Putamen (tissue), 1 donor: ENCODE measurements at regions not wholly inside any gene's neighbourhood (a gene's known extent, or its start where the extent isn't known, plus 50 kb on each side); places are given as distances from the start of the nearest gene placed in this dataset.
"Not testable (repeated sequence)": the region's sequence is repeated elsewhere in the genome, so short reads cannot be mapped to it uniquely, and the experiment has no call there.

Experiments
- DNase-seq: peaks from one replicate; pipeline ENCODE4 v3.0.0-alpha.2; 2016; ENCODE audit warnings: low spot score

GRCh38 chr10:105644978-105645377, 1003.9 kb downstream of the SORCS3 start:
- no peak for DNase-seq

DNA sequence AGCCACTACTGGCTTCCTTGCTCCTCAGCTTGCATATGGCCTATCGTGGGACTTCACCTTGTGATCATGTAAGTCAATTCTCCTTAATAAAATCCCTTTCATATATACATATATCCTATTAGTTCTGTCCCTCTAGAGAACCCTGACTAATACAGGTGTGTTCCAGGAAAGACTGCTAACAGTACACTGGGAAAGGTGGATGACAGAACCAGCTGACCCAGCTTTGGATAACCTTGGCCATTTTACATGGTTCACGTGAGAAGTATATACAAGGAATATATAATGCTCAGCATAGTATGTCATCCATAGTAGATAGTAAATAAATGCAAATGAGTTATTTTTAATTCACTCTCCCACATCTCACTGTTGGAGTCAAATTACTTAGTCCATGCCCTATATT, 1003.5 kb downstream of the SORCS3 start:
- no peak for DNase-seq

DNA sequence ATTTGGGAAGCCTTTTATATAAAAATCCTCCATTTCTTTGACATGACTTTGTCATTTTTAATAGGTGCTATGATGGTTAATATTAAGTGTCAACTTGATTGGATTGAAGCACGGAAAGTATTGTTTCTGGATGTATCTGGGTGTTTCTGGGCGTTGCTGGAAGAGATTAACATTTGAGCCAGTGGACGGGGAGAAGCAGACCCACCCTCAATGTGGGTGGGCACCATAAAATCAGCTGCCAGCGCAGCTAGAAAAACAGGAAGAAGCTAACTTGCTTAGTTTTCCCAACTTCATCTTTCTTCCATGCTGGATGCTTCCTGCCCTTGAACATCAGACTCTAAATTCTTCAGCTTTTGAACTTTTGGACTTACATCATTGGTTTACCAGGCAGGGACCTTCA, 1003.0 kb downstream of the SORCS3 start:
- DNase-seq, result no peak

DNA sequence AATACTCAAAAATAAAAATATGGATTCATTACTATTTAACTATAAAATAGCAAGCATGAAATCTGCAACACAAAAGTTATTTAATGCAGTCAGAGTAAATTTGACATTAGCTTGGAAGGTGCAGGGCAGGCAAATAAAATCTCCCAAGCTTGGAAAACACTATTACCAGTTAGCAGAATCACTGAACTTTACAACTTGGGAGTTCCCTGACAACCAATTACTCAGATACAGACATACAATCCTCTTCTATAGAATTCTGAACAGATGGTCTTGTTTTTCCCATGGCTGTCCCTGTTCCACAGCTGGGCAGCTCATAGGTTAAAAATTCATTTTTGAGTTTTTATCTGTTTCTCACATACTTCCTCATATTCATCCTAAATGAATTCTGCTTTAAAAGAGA, 1002.6 kb downstream of the SORCS3 start:
- DNase-seq, result no peak

DNA sequence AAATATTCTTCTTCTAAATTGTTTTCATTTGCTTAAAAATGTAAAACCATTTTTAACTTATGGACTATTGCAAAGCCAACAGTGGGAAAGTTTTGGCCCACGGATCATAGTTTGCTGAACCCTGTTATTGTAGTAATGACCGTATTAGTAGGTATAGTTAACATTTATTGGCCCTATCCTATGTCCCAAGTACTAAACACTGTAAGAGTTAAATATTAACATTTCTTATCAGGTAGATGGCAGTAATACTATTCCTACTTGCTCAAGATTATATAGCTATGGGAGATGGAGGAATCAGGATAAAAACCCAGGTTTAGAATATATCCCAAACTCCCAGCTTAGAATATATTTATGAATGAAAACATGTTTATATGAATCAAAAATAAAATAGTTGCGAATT, 993.2 kb downstream of the SORCS3 start:
- no peak for DNase-seq

DNA sequence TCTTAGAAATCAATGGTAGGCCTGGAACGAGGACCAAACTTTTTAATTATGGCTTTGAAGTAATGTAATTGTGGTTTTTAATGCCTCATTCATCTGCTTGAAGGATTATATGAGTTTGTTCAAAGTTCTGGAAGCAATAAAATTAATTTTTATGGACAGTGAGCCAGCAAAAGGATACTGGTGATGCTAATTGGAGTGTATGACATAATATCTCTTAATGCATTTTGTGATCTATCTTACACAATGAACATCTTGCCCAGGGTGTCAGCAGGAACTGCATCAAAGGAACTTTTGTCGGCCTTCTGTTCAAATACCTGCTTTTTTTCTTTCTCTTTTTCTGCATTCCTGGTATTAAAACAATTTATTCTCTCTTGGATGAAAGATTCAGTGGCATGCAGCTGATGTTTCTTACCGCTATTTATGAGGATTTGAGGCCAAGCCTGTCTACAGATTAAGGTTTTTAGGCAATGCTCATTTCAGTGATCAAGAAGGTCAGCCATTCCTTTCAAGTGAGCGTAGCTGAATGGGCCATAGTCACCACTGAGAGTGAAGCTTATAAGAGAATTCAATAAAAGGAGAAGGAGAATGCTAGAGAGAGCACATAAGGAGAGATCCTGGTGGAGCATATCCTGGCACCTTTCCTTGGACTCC, 974.8 kb downstream of the SORCS3 start:
- DNase-seq, result no peak

DNA sequence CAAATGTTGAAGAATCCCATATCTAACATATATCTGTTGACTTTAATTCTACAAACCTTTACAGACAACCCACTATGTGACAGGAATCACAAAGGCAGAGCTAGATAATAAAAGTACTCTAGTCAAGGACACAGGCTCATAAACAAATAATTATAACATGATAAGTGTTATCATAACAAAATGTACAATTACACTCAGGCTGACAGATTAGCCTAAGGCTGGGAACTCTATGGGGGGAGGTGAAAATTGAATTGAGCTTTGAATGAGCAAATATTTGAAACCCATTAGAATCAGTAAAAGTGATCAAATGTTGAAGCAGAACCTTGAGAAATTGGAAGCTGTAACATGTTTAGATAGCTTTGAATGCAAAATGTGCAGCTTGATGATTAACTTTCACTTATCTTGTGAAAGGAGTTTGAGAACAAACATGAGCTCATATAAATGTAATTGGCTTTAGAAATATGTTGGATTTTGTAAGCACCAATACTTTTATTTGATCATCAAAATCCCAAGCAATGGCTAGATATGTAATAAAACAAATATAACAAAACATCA, 970.2 kb downstream of the SORCS3 start:
- DNase-seq, result no peak

DNA sequence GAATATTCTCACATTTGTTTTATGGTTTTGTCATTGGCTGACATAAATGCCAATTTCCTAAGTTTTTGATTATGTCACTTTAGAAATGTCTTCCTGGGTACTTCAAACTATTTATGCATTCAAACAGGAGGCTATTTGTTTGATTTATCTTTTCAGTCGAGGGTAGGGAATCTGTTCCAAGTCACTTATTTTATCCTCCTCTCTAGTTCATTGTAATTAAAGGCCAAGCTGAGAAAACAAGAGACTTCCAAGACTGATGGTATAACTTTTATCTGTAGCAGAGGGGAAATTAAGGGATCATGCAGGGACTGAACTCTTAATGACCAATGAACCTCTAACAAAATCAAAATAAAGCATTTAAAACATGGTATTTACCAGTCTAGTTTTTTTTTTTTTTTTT, 968.4 kb downstream of the SORCS3 start:
- no peak for DNase-seq

DNA sequence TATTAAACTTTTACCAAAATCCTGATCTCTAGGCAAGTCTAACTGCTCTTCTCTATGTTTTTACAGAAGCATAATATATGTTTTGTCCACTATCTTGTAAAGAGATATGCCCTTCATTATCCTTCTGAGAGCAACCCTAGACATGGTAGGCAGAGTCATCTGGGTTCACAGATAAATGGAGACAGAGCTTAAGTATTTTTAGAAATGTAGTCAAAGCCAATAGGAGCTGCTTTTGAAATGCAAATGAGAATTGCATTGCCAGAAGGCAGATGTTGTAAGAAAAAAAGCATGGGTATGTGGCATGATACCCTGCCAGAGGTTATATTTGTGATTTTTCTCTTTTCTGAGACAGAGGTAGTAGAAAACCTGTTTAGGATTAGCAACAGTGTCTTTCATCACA, 964.8 kb downstream of the SORCS3 start:
- no peak for DNase-seq

DNA sequence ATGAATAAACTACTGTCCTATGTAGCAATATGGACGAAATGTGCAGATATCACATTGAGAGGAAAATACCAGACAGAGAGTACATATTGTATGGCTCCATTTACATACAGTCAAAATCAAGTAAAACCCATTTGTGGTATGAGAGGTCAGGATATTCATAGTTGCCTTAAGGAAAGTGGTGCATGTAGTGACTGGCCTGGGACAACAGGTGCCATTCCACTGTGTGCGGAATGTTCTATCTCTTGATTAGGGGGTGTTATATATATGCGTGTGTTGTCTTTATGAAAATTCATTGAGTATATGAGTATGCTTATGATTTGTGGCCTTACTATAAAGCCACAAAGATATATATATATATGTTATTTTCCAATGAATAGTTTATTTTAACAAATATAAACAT, 964.0 kb downstream of the SORCS3 start:
- no peak for DNase-seq

GRCh38 chr10:105598207-105598606, 957.1 kb downstream of the SORCS3 start:
- no peak for DNase-seq

- no peak for DNase-seq
Observed at GRCh38 chr10:105597312-105597711, 956.2 kb downstream of the SORCS3 start.

- DNase-seq, result no peak
Observed at GRCh38 chr10:105596749-105597148, 955.7 kb downstream of the SORCS3 start.

DNA sequence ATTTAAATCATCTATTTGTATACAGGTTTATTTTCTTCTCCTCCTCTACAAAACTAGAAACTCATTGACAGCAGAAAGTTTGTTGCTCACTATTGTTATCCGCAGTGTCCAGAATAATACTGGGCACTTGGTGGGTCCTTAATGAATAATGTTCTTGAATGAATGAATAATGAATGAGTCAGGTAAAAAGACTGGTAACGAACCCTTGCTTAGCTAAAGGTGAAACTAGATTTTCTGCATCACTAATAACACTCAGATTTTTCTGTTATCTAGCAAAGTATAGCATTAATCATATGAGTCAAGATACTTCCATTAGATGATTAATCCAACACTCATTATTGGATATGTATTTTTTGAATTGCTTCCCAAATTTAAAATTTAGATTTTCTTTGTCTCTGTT, 953.2 kb downstream of the SORCS3 start:
- DNase-seq, result no peak

- no peak for DNase-seq
Observed at GRCh38 chr10:105592468-105592867, 951.4 kb downstream of the SORCS3 start.

GRCh38 chr10:105586451-105587098, 945.5 kb downstream of the SORCS3 start:
- DNase-seq, result no peak

DNA sequence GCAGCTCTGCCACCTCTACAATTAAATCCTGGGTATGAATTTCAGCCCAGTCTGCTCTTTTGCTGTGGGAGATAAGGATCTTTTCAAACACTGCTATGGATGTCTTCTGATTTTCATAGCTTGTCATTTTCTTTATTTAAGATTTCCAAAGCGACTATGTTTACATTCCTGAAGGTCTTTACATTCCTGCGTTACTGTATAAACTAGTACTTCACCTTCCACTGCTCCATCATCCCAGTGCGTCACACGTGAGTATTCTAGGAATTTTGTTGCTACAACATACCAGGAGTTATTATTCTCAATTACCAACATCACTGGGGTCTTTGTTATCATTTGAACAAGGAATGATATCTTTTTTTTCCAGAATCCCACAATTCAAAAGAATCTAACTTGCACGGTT, 944.7 kb downstream of the SORCS3 start:
- no peak for DNase-seq

- DNase-seq, result no peak
Observed at GRCh38 chr10:105585171-105585570, 944.1 kb downstream of the SORCS3 start.

GRCh38 chr10:105579112-105579511, 938.0 kb downstream of the SORCS3 start:
- no peak for DNase-seq

- DNase-seq, result no peak
Observed at GRCh38 chr10:105577865-105578607, 936.9 kb downstream of the SORCS3 start.

DNA sequence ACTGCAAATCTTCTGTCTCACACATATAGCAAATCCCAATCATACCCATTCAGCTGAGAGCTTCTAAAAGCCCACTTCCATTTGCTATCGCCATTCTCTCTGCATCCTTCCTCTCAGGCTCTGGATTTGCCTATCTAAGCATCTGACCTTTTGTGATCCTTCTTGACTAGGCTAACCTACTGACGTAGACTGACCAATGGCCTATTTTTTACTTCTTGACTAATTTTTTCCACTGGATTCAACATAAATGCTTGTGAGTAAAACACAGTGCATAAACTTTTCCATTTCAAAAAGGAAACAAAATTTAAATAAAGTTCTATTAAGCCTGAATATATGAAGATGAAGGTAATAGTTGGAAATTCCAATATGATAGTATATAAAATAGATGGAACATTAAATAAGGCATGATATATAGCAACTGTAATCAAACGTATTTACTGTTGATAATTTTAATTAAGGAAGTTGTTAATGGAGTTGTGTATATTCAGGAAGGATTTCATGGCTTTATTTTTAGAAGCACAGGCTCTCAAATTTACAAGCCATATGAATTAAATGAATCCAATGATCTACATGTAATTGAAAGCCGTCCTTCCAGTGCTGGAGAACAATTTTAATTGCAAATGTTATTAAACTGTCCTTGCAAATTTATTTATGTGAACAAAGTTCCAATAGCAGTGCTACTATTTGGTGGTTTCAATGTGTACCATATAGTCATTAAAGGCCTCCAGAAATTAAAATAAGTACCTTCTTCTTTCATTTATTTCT, 918.4 kb downstream of the SORCS3 start:
- DNase-seq, result no peak

GRCh38 chr10:105550453-105550852, 909.4 kb downstream of the SORCS3 start:
- not testable (repeated sequence) for DNase-seq
